IMR-90 (cell line): ENCODE measurements at regions not wholly inside any gene's neighbourhood (a gene's known extent, or its start where the extent isn't known, plus 50 kb on each side); places are given as distances from the start of the nearest gene placed in this dataset.

Source experiments
- BHLHE40 ChIP-seq: fragments of 150-350 bp; IDR thresholded peaks from 2 replicates; pipeline ENCODE4 v1.6.1; 2016; ENCODE audit warnings: mild to moderate bottlenecking, low read depth, low read length
- CEBPB ChIP-seq: IDR thresholded peaks from 2 replicates; pipeline ENCODE4 v1.6.1; 2012; ENCODE audit warnings: low read depth, low read length, improper control_type of control experiment
- ELK1 ChIP-seq: fragments of 150-350 bp; IDR thresholded peaks from 2 replicates; pipeline ENCODE4 v1.6.1; 2016; ENCODE audit warnings: low read depth, mild to moderate bottlenecking, low read length, moderate library complexity, borderline replicate concordance
- FOS ChIP-seq: fragments of 150-350 bp; IDR thresholded peaks from 2 replicates; pipeline ENCODE4 v1.6.1; 2016; ENCODE audit warnings: low read depth, low read length
- MAFK ChIP-seq: IDR thresholded peaks from 2 replicates; pipeline ENCODE4 v1.6.1; 2012; ENCODE audit warnings: low read depth, low read length, improper control_type of control experiment
- MXI1 ChIP-seq: IDR thresholded peaks from 2 replicates; pipeline ENCODE4 v1.6.1; 2012; ENCODE audit warnings: low read depth, mild to moderate bottlenecking, low read length, moderate library complexity, borderline replicate concordance
- POLR2A ChIP-seq: IDR thresholded peaks from 2 replicates; pipeline ENCODE4 v1.6.1; 2012; ENCODE audit warnings: mild to moderate bottlenecking, low read depth, low read length
- RAD21 ChIP-seq: IDR thresholded peaks from 2 replicates; pipeline ENCODE4 v1.6.1; 2012; ENCODE audit warnings: low read length, improper control_type of control experiment
- RCOR1 ChIP-seq: IDR thresholded peaks from 2 replicates; pipeline ENCODE4 v1.6.1; 2012; ENCODE audit warnings: mild to moderate bottlenecking, low read length, improper control_type of control experiment; ENCODE audit not compliant: insufficient replicate concordance
- SMC3 ChIP-seq: fragments of 150-350 bp; IDR thresholded peaks from 2 replicates; pipeline ENCODE4 v1.6.1; 2016; ENCODE audit warnings: low read depth, mild to moderate bottlenecking, antibody characterized with exemption, low read length, moderate library complexity
- TF ChIP-seq, protein P1 (sequence below): conservative IDR thresholded peaks from 2 replicates; pipeline ENCODE4 v1.5.1; 2012; ENCODE audit warnings: mild to moderate bottlenecking, low read depth, low read length, improper control_type of control experiment

- TF ChIP-seq, protein P1, sequence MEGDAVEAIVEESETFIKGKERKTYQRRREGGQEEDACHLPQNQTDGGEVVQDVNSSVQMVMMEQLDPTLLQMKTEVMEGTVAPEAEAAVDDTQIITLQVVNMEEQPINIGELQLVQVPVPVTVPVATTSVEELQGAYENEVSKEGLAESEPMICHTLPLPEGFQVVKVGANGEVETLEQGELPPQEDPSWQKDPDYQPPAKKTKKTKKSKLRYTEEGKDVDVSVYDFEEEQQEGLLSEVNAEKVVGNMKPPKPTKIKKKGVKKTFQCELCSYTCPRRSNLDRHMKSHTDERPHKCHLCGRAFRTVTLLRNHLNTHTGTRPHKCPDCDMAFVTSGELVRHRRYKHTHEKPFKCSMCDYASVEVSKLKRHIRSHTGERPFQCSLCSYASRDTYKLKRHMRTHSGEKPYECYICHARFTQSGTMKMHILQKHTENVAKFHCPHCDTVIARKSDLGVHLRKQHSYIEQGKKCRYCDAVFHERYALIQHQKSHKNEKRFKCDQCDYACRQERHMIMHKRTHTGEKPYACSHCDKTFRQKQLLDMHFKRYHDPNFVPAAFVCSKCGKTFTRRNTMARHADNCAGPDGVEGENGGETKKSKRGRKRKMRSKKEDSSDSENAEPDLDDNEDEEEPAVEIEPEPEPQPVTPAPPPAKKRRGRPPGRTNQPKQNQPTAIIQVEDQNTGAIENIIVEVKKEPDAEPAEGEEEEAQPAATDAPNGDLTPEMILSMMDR, result no peak
- TF ChIP-seq POLR2A (no peak), SMC3 (no peak), BHLHE40 (no peak), ELK1 (no peak), RCOR1 (no peak), FOS (no peak), MXI1 (no peak), RAD21 (no peak), CEBPB (no peak), MAFK (no peak)
Measured at GRCh38 chr1:234825498-234826165, 215.7 kb upstream of the IRF2BP2 start.
